HG02885 (cell line): ENCODE measurements at regions not wholly inside any gene's neighbourhood (a gene's known extent, or its start where the extent isn't known, plus 50 kb on each side); places are given as distances from the start of the nearest gene placed in this dataset.
A peak's percentile ranks its signal among the peaks of the same experiment; 100 is the strongest.

Source experiments
- ATAC-seq: cut with Tn5 transposase; IDR thresholded peaks from one replicate; pipeline ENCODE4 v1.9.1; 2021; ENCODE audit warnings: mild to moderate bottlenecking; ENCODE audit not compliant: unreplicated experiment, poor library complexity

DNA sequence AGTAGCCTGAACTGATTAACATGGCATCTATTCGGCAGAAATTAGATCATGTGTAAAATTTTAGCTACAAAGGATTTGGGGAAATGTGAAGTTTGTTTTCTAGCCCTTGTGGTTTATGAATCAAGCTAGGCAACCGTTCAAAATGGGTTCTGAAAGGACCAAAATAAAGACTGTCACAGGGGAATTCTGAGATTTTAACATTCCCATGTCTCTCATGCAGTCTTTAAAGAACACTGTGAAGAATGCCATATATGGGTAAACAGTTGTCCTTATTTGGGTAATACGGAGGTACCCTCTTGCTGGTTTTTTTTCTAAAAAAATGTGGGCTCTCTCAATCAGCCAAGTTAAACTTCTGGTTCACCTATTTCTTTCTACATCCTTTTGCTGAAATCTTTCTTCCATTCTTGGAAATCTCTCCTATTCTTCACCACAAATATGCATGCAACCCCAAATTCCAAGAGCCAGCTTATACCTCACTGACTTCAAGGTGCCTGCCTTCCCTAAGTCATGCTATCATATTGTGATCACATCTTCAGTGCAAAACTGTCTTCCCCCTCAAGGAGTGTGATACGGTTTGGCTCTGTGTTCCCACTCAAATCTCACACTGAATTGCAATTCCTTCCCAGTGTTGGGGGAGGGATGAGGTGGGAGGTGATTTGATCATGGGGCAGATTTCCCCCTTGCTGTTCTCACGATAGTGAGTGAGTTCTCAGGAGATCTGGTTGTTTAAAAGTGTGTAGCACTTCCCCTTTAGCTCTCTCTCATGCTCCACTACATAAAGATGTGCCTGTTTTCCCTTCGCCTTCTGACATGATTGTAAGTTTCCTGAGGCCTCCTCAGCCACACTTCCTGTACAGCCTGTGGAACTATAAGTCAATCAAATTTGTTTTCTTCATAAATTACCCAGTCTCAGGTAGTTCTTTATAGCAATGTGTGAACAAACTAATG, 308.7 kb downstream of the TTLL7 start:
- no peak for ATAC-seq

- ATAC-seq, result no peak
Measured at GRCh38 chr1:83682132-83682531, 316.8 kb downstream of the TTLL7 start.

DNA sequence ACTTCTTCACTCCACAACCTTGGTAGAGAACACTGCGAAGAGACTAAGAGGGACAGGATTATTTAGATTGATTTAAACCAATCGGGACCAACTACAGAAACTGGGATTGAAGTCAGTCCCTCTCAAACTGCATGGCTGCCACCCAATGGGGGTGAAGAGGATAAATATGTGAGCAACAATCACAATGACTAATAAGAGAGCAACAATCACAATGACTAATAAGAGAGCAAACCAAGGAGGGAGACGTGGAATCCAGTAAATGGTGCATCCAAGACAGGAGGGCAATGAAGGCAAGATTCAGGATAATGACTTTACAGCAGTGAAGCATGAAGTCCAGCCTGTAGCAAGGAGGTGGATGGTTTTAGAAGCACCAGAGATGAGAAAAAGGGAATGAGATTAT, 322.8 kb downstream of the TTLL7 start:
- ATAC-seq, result no peak

DNA sequence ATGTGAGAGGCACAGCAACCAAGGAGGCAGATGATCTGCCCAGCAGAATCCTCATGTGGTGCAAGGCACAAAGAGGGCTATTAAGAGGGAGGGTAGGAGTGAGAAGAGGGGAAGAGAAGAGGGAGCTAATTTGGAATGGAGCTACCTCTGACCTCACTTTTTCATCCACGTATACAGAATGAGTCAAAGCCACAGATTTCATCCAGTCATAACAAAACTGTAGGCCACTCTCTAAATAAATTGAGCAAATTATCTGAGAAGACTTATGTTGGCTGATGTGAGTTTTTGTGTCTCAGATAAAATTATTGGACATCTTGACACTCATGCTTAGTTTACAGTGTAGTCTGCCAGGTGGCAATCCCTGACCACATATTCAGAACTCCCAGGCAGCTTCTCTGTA, 325.6 kb downstream of the TTLL7 start:
- peak; percentile 85 for ATAC-seq

- ATAC-seq, result no peak
Measured at GRCh38 chr1:83671586-83671985, 327.3 kb downstream of the TTLL7 start.

- ATAC-seq, result no peak
Measured at GRCh38 chr1:83670909-83671565, 327.9 kb downstream of the TTLL7 start.

- no peak for ATAC-seq
Measured at GRCh38 chr1:83641796-83642443, 357.0 kb downstream of the TTLL7 start.

GRCh38 chr1:83641206-83641658, 357.7 kb downstream of the TTLL7 start:
- ATAC-seq, result no peak

DNA sequence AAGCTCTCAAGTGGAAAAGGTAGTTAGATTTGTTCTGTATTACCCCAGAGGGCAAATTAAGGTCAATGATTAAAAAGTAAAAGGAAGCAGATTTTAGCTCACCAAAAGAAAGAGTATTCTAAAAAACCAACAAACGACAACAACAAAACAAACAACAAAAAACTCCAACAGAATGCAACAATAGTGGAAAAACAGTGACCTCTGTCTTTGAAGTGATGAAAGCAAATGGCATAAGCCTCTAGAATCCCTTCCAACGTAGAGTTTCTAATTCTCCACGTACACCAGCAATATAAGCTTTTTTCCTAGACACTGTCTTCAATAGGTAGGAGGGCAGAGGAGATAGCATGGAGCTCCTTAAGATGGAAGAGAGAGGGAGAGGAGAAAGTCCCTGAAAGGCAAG, 359.1 kb downstream of the TTLL7 start:
- no peak for ATAC-seq

GRCh38 chr1:83637586-83637985, 361.3 kb downstream of the TTLL7 start:
- ATAC-seq, result no peak

- ATAC-seq, result no peak
Measured at GRCh38 chr1:83637009-83637408, 361.9 kb downstream of the TTLL7 start.

- ATAC-seq, result no peak
Measured at GRCh38 chr1:83632906-83633305, 366.0 kb downstream of the TTLL7 start.

GRCh38 chr1:83631851-83632250, 367.1 kb downstream of the TTLL7 start:
- no peak for ATAC-seq

- no peak for ATAC-seq
Measured at GRCh38 chr1:83627045-83627444, 371.9 kb downstream of the TTLL7 start.

DNA sequence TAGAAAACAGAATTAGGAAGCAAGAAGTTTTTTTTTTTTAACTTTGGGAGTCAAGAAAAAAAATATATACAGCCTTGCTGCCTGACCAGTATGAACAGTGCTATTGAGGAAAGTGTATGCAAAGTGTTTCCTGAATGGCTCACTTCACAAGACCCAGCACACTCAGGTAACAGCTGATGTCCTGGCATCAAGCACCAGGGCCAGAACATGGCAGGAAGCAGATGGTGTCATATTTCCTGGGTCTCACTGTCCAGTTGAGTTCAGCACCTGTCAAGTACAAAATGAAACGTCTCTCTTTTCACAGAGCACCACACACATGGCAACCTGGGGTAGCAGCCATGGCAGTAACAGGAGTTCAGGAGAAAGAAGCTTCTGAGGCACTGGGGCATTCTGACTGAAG, 372.3 kb downstream of the TTLL7 start:
- ATAC-seq, result peak; percentile 44

GRCh38 chr1:83625646-83626045, 373.3 kb downstream of the TTLL7 start:
- ATAC-seq, result no peak

DNA sequence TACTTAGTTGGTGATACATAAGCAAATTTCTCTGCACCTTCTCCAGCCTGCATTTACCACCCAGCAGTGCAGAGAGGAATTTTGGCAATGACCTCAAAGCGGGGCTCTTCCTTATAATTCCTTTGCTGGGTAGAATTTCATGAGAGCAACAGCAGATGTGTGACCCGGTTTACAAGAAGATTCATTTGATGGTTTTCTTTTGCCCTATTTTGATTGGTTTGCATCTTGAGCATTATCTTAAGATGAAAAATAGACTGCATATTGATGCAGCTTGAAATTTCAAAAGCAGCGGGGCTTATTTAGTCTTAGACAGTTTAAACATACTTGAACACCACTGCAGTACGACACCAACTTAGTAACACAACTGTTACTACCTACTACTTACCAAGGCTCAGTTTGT, 378.9 kb downstream of the TTLL7 start:
- ATAC-seq, result no peak

DNA sequence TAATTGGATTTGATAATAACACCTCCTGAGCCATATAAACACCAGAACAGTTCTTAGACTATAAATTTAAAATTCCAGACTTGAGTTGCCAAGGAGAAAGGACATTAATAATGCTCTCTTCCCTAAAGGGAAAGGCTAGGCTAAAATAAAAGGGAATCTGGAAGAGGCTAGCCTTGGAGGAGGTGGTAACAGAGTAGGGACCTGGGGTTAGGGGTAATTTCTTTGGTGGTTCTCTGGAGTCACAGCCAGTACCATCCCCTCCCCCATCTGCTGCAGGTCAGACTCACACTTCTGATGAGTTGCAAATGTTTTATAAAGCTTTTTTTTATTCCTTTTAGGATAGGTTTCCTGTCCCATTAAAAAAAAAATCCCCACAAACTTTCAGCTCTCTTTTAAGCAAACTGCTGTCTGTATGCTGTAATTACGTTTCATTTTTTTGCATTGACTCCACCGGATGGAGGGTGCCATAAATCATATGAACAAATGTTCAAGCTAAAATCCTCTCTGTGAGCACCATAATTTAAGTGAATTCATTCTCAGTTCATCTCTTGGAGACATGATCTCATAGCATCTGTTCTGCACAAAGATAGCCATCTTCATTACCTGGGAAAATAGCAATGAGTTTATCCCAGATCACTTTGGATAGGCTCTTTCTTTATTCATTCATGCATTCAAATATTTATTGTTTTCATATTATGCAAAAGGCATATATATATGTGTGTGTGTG, 379.6 kb downstream of the TTLL7 start:
- ATAC-seq, result no peak

GRCh38 chr1:83617883-83618282, 381.0 kb downstream of the TTLL7 start:
- ATAC-seq, result no peak

GRCh38 chr1:83615370-83615769, 383.6 kb downstream of the TTLL7 start:
- ATAC-seq, result no peak
